Dermis blood vessel endothelial cell (primary cell): ENCODE measurements at regions not wholly inside any gene's neighbourhood (a gene's known extent, or its start where the extent isn't known, plus 50 kb on each side); places are given as distances from the start of the nearest gene placed in this dataset.

Experiments used
- DNase-seq: peaks from one replicate; pipeline ENCODE4 v3.0.0; 2010

DNA sequence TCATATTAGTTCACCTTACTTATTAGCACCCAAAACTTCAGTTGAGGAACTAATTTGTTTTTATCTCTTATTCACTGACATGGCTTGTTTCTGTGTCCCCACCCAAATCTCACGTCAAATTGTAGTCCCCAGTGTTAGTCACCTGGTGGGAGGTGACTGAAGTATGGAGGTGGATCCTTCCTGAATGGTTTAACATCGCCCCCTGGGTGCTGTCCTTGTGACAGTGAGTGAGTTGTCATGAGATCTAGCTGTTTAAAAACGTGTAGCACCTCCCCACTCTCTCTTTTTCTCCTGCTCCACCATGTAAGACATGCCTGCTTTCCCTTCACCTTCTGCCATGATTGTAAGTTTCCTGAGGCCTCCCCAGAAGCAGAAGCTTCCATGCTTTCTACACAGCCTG lies 75.0 kb upstream of the HECTD2 start:
- no peak for DNase-seq

DNA sequence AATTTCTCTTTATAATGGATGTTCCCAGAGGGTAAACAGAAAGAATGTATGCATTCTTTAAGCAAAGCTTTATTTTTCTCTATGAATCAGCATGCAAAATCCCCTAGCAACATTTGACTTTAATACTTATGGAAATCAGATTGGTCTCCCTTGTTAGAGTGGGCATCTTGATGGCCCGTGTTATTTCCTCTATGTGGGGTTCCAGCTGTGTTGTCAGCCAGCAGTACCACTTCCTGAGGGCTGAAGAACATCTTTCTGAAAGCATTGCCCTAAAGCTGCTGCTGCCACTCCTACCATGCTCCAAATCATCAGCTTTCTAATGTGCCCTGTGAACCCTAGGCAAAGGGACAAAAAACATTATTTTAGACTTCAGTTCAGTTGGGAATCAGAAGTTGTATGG lies 70.4 kb upstream of the HECTD2 start:
- DNase-seq: no peak

DNA sequence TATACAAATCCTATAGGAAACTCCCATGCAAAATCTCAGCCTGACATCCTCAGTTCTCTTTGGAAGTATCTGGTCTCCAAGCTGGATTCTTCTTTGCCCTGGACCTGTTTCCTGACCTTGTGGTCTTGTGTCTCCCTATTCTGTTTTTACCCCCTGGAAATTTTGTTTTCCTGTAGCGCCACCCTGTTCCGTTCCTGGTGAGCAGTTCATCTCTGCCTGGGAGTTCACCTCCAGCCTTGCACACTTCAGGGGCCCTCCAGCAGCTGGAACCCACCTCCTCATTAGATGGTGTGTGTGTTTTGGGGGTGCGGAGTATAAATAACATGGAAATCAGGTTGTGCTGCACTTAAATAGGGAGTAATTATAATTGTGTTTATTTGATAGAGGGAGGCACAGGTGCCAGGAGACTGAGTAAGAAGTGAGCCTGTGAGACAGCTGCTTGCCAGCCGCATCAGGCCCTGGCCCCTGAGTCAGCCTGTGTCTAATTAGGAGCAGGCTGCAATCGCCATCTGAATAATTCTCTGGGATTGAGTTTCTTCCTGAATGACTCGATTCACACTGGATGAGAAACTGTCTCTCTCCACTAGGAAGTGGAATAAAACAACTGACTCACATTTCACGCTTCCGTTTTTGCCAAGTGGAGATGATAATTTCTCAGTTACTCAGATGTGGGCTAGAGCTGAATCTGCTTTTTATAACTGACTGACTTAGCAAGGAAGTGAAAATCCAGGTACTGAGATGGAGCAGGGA lies 69.4 kb upstream of the HECTD2 start:
- peak; percentile 94 for DNase-seq

DNA sequence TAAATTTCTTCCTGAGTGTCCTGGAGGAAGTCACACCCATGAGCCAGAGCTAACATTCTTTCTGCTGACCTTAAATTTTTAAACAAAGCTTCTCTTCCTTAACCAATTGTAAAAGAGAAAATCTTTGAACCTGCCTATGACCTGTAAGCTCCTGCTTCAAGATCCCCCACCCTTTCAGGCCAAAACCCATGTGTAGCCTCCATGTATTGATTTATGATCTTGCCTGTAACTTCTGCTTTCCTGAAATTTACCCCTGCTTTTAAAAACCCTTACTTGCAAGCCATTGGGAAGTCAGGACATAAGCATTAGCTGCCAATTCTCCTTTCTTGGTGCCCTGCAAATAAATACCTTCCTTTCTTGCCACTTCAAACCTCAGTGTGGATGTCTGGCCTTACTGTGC lies 68.5 kb upstream of the HECTD2 start:
- DNase-seq: no peak

- DNase-seq: no peak
Observed at GRCh38 chr10:91343010-91343409, 67.1 kb upstream of the HECTD2 start.

DNA sequence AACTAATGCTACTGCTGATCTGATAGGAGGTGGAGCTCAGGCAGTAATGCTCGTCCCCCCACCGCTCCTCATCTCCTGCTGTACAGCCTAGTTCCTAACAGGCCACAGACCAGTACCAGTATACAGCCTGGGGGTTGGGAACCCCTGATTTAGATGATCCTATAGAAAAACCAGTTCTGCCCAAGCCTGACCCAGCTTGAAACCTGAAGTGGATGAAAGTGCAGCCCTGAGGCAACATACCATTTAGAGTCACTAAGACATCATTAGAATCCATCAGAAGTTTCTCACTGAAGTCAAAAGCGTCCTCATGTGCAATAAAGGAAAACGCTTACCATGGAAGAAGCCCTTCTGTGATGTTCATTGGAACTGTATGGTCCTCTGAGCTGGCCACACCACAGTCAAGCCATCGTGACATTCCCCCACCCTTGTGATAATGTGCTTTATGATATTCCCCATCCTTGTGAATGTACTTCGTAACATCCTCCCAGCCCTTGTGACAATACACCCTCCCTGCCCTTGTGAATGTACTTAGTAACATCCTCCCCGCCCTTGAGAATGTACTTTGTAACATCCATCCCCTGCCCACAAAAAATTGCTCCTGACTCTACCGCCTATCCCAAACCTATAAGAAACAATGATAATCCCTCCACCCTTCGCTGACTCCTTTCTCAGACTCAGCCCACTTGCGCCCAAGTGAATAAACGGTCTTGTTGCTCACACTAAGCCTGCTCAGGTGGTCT lies 65.9 kb upstream of the HECTD2 start:
- no peak for DNase-seq

DNA sequence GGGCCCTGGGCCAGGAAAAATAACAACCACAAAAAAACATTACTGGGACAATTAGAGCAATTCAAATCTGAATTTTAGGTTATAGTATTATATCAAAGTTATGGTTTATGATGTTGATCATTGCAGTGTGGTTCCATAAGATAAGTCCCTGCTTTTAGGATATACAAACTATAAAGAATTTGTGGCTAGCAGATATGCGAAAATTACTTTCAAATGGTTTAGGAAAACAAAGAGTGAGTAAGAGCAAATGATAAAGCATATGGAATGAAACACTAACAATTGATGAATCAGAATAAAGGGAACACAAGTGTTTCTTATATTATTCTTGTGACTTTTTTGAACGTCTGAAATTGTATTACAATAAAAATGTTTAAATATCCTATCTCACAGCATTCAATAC lies 64.4 kb upstream of the HECTD2 start:
- no peak for DNase-seq

DNA sequence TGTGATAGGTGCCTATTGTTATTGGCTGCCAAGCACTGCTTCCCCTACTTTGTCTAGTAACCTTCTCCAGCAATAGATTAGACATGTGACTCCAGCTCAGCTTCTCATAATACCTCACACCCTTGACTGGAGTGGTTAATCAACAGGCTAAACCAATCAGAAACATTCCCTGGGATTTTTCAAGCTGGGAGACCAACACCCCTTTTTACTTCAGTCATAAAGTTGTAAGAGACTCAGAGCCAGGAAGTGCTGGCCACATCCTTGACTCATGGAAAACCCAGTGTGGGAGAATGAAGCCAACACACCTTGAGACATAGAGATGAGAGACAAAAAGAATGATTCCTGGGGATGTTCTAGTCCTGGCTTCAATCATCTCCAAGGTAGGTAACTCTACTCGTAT lies 62.6 kb upstream of the HECTD2 start:
- no peak for DNase-seq

DNA sequence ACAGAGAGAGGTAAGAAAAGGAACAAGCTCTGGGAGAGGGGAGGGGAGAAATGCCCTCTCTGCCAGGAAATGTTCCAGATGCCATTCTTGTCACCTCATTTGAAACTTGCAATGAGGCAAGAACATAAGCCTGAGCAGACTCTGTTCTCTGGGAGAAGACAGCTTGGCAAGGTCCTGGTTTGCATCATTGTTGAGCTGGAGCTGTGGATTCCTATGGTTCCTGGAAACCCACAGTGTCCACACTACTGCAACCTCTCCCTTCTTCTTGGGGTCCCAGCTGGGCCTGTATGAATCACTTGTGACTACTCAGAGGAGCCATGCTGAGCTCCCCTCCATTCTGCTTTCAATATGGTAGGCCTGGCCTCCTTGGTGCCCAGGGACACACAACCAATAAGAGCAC lies 60.8 kb upstream of the HECTD2 start:
- DNase-seq: peak; percentile 67

DNA sequence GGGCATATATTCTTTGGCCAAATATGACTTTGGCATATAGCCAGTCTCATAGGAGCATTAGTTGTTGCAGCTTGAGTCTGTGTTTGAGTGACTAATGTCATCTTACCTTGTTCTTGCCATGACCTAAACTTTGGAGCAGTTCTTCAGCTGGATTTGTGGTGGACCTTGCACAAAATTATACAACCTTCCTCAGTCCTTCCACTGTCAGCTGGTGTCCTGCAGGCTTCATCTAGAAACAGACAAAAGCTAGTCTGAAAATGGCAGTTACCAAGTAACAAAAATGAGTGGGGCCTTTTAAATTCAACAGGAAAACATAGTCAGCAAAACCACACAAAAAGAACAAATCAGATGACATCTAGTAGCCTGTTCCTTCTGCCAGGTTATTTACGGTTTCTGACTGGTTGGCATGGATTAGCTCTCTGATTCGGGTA lies 59.5 kb upstream of the HECTD2 start:
- no peak for DNase-seq

DNA sequence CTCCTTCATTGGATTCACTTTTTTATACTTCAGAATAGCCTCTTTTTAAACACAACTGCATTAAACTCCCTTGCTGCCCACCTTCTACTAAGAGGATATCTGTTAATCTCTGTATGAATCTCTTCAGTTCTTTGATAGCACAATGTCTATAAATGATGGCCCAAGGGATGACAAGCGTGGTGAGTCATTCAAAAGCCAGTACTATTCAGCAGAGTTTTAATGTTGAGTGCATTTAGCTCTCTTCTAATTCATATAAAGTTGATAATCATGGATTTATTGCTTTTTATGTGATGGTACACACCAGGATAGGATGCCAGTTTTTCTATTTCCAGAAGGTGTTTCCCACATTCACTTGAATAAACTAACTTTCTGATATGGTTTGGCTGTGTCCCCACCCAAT lies 57.4 kb upstream of the HECTD2 start:
- DNase-seq: no peak

DNA sequence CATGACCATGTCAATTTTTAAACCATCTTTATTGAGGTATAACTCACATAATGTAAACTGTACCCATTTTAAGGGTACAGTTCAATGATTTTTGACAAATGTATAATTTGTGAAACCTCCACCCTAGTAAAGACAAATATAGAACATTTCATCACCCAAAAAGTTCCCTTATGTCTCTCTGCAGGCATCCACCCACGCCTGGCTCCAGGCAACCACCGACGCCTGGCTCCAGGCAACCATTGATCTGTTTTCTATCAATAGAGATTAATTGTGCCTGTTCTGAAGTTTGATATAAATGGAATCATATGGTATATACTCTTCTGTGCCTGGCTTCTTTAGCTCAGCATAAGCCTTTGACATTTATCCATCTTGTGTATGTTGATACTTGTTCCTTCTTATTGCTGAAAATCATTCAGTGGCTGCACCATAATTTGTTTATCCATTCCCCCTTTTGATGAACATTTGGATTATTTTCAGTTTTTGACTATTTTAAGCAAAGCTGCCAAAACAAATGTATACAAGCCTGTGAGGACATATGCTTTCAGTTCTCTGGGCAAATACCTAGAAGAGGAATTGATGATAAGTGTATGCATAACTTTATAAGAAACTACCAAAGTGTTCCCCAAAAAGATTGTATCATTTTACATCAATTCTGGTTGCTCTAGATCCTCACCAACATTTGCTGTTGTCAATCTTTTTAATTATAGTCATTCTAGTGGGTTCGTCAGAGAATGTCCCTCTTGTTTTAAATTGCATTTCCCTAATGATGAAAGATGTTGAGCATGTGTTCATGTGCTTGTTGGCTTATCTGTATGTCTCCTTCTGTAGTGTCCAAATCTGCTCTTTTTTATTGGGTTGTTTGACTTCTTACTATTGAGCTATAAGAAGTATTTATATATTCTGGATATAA lies 55.7 kb upstream of the HECTD2 start:
- no peak for DNase-seq

DNA sequence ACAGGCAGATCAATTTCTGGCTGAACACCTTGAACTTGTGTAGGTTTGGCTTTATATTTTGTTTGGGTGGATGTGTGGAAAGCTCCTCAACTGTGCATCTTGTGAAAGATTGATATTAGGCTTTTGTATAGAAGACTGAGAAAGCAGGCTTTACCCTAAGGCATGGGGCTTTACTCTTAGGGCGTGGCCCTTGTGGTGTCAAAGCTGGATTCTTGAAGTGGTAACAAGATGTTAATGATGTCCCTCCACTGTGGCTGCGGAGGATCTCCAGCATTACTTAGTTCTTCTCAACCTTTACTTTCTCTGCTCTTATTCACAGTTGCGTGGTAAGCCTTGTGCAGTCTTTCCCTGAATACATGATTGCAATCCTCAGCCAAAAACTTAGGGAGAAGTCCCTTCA lies 54.1 kb upstream of the HECTD2 start:
- no peak for DNase-seq

DNA sequence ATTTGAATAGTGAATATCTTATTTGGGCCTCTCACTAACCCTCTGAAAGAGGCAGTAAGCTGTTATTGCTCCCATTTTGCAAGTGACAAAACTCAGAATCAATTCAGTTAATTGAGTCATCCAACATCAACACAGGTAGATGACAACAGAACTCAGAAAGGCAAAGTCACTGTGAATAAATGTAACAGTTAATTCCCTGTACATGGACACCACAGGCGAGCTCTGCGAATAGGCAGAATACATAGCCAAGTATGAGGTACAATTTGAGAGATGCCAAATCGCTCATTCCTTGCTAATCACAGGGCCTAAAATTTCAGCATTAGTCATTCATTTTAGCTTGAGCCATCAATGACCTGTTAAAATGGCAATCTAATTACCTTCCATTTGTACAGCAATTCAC lies 52.6 kb upstream of the HECTD2 start:
- DNase-seq: no peak
